K562 (cell line): ENCODE measurements at regions not wholly inside any gene's neighbourhood (a gene's known extent, or its start where the extent isn't known, plus 50 kb on each side); places are given as distances from the start of the nearest gene placed in this dataset.

Experiments used
- CCNT2 ChIP-seq: IDR thresholded peaks from 2 replicates; pipeline ENCODE4 v1.6.1; 2011; ENCODE audit warnings: borderline replicate concordance, low read depth, mild to moderate bottlenecking, moderate library complexity, mixed read lengths, low read length; ENCODE audit not compliant: insufficient read length; ENCODE audit errors: extremely low read depth
- CREB1 ChIP-seq, 2 experiments: sonication (generic) in 1 of 2; formaldehyde crosslinking in 1 of 2; IDR thresholded peaks; 2 replicates each; pipeline versions ENCODE4 v1.6.1 to v1.8.0; 2012 to 2022; ENCODE audit warnings: inconsistent platforms in 1 of 2, mild to moderate bottlenecking in 1 of 2, missing genetic modification reagents in 1 of 2, moderate library complexity in 1 of 2
- CTBP1 ChIP-seq: fragments of 450-650 bp; IDR thresholded peaks from 2 replicates; pipeline ENCODE4 v1.6.1; 2016; ENCODE audit warnings: borderline replicate concordance
- FOXA1 ChIP-seq: fragments of 450-650 bp; IDR thresholded peaks from 2 replicates; pipeline ENCODE4 v1.6.1; 2016; ENCODE audit warnings: mild to moderate bottlenecking, borderline replicate concordance
- GABPA ChIP-seq: fragments of 200-800 bp; sonication (Bioruptor generic); conservative IDR thresholded peaks from 2 replicates; pipeline ENCODE4 v1.6.1; 2016; ENCODE audit warnings: low read depth, missing genetic modification characterization, missing compliant biosample characterization
- HMGN3 ChIP-seq: IDR thresholded peaks from 2 replicates; pipeline ENCODE4 v1.6.1; 2011; ENCODE audit warnings: borderline replicate concordance, low read depth, mild to moderate bottlenecking, mixed read lengths, low read length; ENCODE audit not compliant: insufficient read length; ENCODE audit errors: extremely low read depth
- ID3 ChIP-seq, 2 experiments: fragments of 250-450 bp in 1 of 2; fragments of 450-650 bp in 1 of 2; sonication (Bioruptor Pico) in 1 of 2; IDR thresholded peaks; 2 replicates each; pipeline versions ENCODE4 v1.6.1 to v1.8.0; 2016 to 2021; ENCODE audit warnings: mild to moderate bottlenecking in 2 of 2, moderate library complexity in 2 of 2, missing compliant biosample characterization in 1 of 2, missing genetic modification characterization in 1 of 2
- MLX ChIP-seq, 2 experiments: fragments of 450-650 bp in 1 of 2; sonication (generic) in 1 of 2; formaldehyde crosslinking; conservative IDR thresholded peaks; 2 replicates each; pipeline versions ENCODE4 v1.4.0 to v1.8.1; 2020 to 2022; ENCODE audit warnings: mild to moderate bottlenecking in 1 of 2, missing genetic modification reagents in 1 of 2
- NCOA1 ChIP-seq: fragments of 450-650 bp; IDR thresholded peaks from 2 replicates; pipeline ENCODE4 v1.6.1; 2016; ENCODE audit warnings: low read depth
- NFE2 ChIP-seq: IDR thresholded peaks from 2 replicates; pipeline ENCODE4 v1.6.1; 2014; ENCODE audit warnings: antibody characterized with exemption, low read depth
- RBBP5 ChIP-seq: fragments of 200-600 bp; sonication (generic); IDR thresholded peaks from 2 replicates; pipeline ENCODE4 v1.6.1; 2012; ENCODE audit warnings: borderline replicate concordance, mild to moderate bottlenecking, low read length, control low read depth, inconsistent platforms; ENCODE audit not compliant: insufficient read depth, poor library complexity, severe bottlenecking
- SIN3B ChIP-seq: fragments of 450-650 bp; IDR thresholded peaks from 2 replicates; pipeline ENCODE4 v1.6.1; 2017; ENCODE audit warnings: low read depth, mild to moderate bottlenecking, moderate library complexity
- SMARCA5 ChIP-seq: fragments of 450-650 bp; IDR thresholded peaks from 2 replicates; pipeline ENCODE4 v1.6.1; 2016
- SRSF3 ChIP-seq: fragments of 200-400 bp; formaldehyde crosslinking; IDR thresholded peaks from 2 replicates; pipeline ENCODE4 v1.6.1; 2016; ENCODE audit warnings: mild to moderate bottlenecking, low read length, moderate library complexity; ENCODE audit not compliant: insufficient read depth
- ZC3H8 ChIP-seq: fragments of 450-650 bp; IDR thresholded peaks from 2 replicates; pipeline ENCODE4 v1.6.1; 2017
- ZNF408 ChIP-seq: fragments of 250-450 bp; sonication (Bioruptor Pico); IDR thresholded peaks from 2 replicates; pipeline ENCODE4 v1.4.0; 2020; ENCODE audit warnings: low read depth, mild to moderate bottlenecking, moderate library complexity
- ZNF644 ChIP-seq: fragments of 200-800 bp; sonication (Bioruptor generic); IDR thresholded peaks from 2 replicates; pipeline ENCODE4 v1.6.1; 2016; ENCODE audit warnings: low read depth, missing genetic modification characterization, missing compliant biosample characterization
- ZNF717 ChIP-seq: fragments of 250-450 bp; sonication (Bioruptor Pico); IDR thresholded peaks from 2 replicates; pipeline ENCODE4 v1.5.0; 2021
- TF ChIP-seq, protein P1 (sequence below): fragments of 250-450 bp; sonication (Bioruptor Pico); IDR thresholded peaks from 2 replicates; pipeline ENCODE4 v1.4.0; 2020

DNA sequence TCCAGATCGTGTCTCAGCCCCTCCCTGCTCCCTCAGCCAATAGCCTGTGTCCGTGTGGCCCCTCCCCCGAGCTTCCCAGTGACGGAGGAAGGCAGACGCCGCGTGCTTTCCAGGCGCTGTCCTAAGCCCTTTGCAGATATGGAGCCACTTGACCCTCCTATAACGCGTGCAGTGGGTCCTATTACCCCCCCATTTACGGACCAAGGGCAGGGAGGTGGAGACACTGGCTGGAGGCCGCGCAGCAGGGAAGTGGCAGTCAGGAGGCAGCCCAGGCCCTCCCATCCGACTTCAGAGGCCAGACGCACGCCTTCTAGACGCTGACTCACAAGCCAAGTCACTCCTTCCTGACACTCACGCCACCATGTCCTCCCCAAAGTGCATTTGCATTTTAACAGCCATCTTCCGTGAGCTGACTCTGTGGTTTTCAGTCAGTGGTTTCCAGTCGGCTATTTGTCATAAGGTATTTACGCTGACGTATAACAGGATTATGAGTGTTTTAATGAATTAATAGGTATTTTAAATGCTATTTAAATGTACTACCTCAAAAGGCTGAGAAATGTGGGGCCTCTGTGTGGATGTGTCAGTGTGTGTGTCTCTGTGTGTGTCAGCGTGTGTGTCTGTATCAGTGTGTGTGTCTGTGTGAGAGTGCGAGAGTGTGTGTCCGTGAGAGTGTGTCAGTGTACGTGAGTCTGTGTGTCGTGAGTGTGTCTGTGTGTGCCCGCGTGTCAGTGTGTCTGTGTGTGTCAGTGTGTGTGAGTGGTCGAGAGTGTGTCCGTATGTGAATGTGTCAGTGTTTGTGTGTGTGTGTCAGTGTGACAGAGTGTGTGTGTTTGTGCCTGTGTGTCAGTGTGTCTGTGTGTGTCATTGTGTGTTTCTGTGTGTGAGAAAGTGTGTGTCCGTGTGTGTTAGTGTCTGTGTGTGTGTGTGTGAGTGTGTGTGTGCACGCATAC, 92.0 kb upstream of the INSIG1 start (continued):
- TF ChIP-seq NFE2 = peak; percentile 96
- TF ChIP-seq ZC3H8 = peak; percentile 89; the same call in 1 of the 2 replicates
- TF ChIP-seq SRSF3 = peak; percentile 91; the same call in 1 of the 2 replicates
- no peak for TF ChIP-seq ID3 (CRISPR knock-in tag; IDR thresholded peaks at IDR 0.05)
- TF ChIP-seq ID3 (tag; IDR thresholded peaks at IDR 0.05) = peak; percentile 31; the same call in 1 of the 2 replicates
- TF ChIP-seq ZNF717 (CRISPR knock-in tag) = no peak
- peak; percentile 98 for TF ChIP-seq SMARCA5
- TF ChIP-seq NCOA1 = peak; percentile 70; the same call in 1 of the 2 replicates
- peak; percentile 85 for TF ChIP-seq CREB1 (IDR thresholded peaks at IDR 0.05)
- TF ChIP-seq CREB1 (CRISPR knock-in tag; IDR thresholded peaks at IDR 0.05) = peak; percentile 91
- peak; percentile 50 for TF ChIP-seq RBBP5
- TF ChIP-seq ZNF408 = no peak
- peak; percentile 96 for TF ChIP-seq CTBP1
- no peak for TF ChIP-seq FOXA1
- TF ChIP-seq HMGN3 = peak; percentile 98
- TF ChIP-seq, protein P1, sequence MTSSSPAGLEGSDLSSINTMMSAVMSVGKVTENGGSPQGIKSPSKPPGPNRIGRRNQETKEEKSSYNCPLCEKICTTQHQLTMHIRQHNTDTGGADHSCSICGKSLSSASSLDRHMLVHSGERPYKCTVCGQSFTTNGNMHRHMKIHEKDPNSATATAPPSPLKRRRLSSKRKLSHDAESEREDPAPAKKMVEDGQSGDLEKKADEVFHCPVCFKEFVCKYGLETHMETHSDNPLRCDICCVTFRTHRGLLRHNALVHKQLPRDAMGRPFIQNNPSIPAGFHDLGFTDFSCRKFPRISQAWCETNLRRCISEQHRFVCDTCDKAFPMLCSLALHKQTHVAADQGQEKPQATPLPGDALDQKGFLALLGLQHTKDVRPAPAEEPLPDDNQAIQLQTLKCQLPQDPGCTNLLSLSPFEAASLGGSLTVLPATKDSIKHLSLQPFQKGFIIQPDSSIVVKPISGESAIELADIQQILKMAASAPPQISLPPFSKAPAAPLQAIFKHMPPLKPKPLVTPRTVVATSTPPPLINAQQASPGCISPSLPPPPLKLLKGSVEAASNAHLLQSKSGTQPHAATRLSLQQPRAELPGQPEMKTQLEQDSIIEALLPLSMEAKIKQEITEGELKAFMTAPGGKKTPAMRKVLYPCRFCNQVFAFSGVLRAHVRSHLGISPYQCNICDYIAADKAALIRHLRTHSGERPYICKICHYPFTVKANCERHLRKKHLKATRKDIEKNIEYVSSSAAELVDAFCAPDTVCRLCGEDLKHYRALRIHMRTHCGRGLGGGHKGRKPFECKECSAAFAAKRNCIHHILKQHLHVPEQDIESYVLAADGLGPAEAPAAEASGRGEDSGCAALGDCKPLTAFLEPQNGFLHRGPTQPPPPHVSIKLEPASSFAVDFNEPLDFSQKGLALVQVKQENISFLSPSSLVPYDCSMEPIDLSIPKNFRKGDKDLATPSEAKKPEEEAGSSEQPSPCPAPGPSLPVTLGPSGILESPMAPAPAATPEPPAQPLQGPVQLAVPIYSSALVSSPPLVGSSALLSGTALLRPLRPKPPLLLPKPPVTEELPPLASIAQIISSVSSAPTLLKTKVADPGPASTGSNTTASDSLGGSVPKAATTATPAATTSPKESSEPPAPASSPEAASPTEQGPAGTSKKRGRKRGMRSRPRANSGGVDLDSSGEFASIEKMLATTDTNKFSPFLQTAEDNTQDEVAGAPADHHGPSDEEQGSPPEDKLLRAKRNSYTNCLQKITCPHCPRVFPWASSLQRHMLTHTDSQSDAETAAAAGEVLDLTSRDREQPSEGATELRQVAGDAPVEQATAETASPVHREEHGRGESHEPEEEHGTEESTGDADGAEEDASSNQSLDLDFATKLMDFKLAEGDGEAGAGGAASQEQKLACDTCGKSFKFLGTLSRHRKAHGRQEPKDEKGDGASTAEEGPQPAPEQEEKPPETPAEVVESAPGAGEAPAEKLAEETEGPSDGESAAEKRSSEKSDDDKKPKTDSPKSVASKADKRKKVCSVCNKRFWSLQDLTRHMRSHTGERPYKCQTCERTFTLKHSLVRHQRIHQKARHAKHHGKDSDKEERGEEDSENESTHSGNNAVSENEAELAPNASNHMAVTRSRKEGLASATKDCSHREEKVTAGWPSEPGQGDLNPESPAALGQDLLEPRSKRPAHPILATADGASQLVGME (CRISPR knock-in tag) = no peak
- peak; percentile 92 for TF ChIP-seq ZNF644 (tag)
- peak; percentile 87 for TF ChIP-seq CCNT2
- peak; percentile 37 for TF ChIP-seq GABPA (tag)
- TF ChIP-seq SIN3B = no peak
- peak; percentile 43 to 96; a peak in 3 of 4 replicates for TF ChIP-seq MLX (CRISPR knock-in tag; conservative IDR thresholded peaks at IDR 0.05)
